Osteocyte (in vitro differentiated cells): ENCODE measurements at regions not wholly inside any gene's neighbourhood (a gene's known extent, or its start where the extent isn't known, plus 50 kb on each side); places are given as distances from the start of the nearest gene placed in this dataset.

Experiments used
- DNase-seq: peaks from one replicate; pipeline ENCODE4 v3.0.0; 2021; ENCODE audit warnings: mixed read lengths; ENCODE audit not compliant: unreplicated experiment; ENCODE audit errors: extremely low spot score
- H3K27ac Mint-ChIP-seq: one replicate; pipeline ENCODE4 v1.8.0; 2021; ENCODE audit warnings: mild to moderate bottlenecking, mixed read lengths; ENCODE audit not compliant: unreplicated experiment
- H3K27me3 Mint-ChIP-seq: one replicate; pipeline ENCODE4 v1.8.0; 2021; ENCODE audit warnings: mixed read lengths; ENCODE audit not compliant: unreplicated experiment
- H3K36me3 Mint-ChIP-seq: one replicate; pipeline ENCODE4 v1.8.0; 2021; ENCODE audit warnings: mixed read lengths; ENCODE audit not compliant: unreplicated experiment
- H3K4me1 Mint-ChIP-seq: one replicate; pipeline ENCODE4 v1.8.0; 2021; ENCODE audit warnings: mixed read lengths; ENCODE audit not compliant: unreplicated experiment
- H3K4me3 Mint-ChIP-seq: one replicate; pipeline ENCODE4 v1.8.0; 2021; ENCODE audit warnings: mild to moderate bottlenecking, moderate library complexity, mixed read lengths; ENCODE audit not compliant: unreplicated experiment
- H3K9me3 Mint-ChIP-seq: one replicate; pipeline ENCODE4 v1.8.0; 2021; ENCODE audit warnings: mixed read lengths; ENCODE audit not compliant: unreplicated experiment
- TF ChIP-seq, protein P1 (sequence below): fragments of 200-600 bp; sonication (generic); IDR thresholded peaks from 2 replicates; pipeline ENCODE4 v1.5.0; 2021; ENCODE audit warnings: antibody characterized with exemption, mild to moderate bottlenecking, moderate library complexity

GRCh38 chr5:9721161-9721560 lies 91.0 kb upstream of the TAS2R1 start:
- H3K9me3 Mint-ChIP-seq, result peaks cover 8% of the 10 kb centered on the region
- H3K27ac Mint-ChIP-seq, result no peak overlapping the region
- H3K4me1 Mint-ChIP-seq, result peaks cover 14% of the 10 kb centered on the region
- TF ChIP-seq, protein P1, sequence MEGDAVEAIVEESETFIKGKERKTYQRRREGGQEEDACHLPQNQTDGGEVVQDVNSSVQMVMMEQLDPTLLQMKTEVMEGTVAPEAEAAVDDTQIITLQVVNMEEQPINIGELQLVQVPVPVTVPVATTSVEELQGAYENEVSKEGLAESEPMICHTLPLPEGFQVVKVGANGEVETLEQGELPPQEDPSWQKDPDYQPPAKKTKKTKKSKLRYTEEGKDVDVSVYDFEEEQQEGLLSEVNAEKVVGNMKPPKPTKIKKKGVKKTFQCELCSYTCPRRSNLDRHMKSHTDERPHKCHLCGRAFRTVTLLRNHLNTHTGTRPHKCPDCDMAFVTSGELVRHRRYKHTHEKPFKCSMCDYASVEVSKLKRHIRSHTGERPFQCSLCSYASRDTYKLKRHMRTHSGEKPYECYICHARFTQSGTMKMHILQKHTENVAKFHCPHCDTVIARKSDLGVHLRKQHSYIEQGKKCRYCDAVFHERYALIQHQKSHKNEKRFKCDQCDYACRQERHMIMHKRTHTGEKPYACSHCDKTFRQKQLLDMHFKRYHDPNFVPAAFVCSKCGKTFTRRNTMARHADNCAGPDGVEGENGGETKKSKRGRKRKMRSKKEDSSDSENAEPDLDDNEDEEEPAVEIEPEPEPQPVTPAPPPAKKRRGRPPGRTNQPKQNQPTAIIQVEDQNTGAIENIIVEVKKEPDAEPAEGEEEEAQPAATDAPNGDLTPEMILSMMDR, result no peak
- peaks cover 1% of the 10 kb centered on the region for H3K36me3 Mint-ChIP-seq
- no peak for DNase-seq
- no peaks in the 10 kb centered on the region for H3K27me3 Mint-ChIP-seq
- no peak overlapping the region for H3K4me3 Mint-ChIP-seq

DNA sequence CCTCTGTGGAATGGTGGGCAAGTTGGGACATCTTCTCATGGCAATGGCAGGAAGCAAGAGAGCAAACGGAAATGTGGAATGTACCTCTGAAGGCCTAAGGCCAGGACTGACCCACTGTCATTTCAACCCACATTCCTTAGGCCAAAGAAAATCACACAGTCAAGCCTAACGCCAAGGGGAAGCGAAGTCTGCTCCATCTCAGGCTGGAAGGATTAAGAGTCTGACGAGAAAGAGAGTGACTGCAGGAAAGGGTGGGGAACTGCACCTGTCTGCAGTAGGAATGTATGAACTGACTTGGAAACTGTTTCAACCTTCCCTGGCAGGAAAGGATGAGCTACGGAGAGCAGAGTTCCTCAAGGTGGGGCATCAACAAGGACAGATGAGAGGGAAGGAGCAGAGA lies 90.2 kb upstream of the TAS2R1 start:
- TF ChIP-seq, protein P1, result no peak
- Mint-ChIP-seq H3K27me3 (no peaks in the 10 kb centered on the region), H3K4me1 (peaks cover 22% of the 10 kb centered on the region), H3K4me3 (no peak overlapping the region), H3K9me3 (peaks cover 8% of the 10 kb centered on the region), H3K36me3 (peaks cover 1% of the 10 kb centered on the region), H3K27ac (no peak overlapping the region)
- DNase-seq, result no peak

- Mint-ChIP-seq H3K27me3 (no peaks in the 10 kb centered on the region), H3K4me1 (peaks cover 39% of the 10 kb centered on the region), H3K9me3 (peaks cover 8% of the 10 kb centered on the region), H3K27ac (peak overlapping the region; percentile 53), H3K4me3 (no peak overlapping the region), H3K36me3 (peaks cover 1% of the 10 kb centered on the region)
- TF ChIP-seq, protein P1, result no peak
- no peak for DNase-seq
These were observed 86.7 kb upstream of the TAS2R1 start for GRCh38 chr5:9716838-9717281.

DNA sequence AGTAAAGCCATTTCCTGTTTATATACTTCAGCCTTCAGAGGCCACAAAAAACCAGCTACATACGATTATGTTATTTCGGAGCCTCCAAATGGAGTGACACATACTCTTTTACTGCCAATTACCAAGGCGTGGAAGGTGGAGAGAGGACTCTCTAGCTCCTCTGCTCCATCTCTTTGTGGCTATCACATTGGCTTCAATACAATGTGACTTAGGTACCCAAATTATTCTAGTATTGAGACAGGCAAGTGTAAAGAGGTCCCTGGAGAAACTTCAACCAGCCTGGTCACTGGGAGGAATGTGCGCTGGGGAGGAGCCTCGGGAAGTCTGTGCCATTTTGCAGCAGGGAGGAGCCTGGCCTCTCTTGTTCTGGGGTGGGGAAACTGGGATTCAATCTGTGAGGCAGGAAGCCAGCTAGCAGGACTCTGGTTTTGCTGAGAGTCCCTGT lies 85.8 kb upstream of the TAS2R1 start:
- peaks cover 1% of the 10 kb centered on the region for H3K36me3 Mint-ChIP-seq
- peaks cover 11% of the 10 kb centered on the region for H3K9me3 Mint-ChIP-seq
- H3K4me1 Mint-ChIP-seq, result peaks cover 43% of the 10 kb centered on the region
- no peak overlapping the region for H3K4me3 Mint-ChIP-seq
- no peaks in the 10 kb centered on the region for H3K27me3 Mint-ChIP-seq
- H3K27ac Mint-ChIP-seq, result peak overlapping the region; percentile 68
- TF ChIP-seq, protein P1, result no peak
- DNase-seq, result no peak

GRCh38 chr5:9713959-9714586 lies 83.9 kb upstream of the TAS2R1 start:
- peaks cover 11% of the 10 kb centered on the region for H3K9me3 Mint-ChIP-seq
- peaks cover 41% of the 10 kb centered on the region for H3K4me1 Mint-ChIP-seq
- DNase-seq, result no peak
- TF ChIP-seq, protein P1, result no peak
- no peaks in the 10 kb centered on the region for H3K36me3 Mint-ChIP-seq
- no peak overlapping the region for H3K4me3 Mint-ChIP-seq
- H3K27ac Mint-ChIP-seq, result no peak overlapping the region
- no peaks in the 10 kb centered on the region for H3K27me3 Mint-ChIP-seq
